8988T (cell line): ENCODE measurements at regions not wholly inside any gene's neighbourhood (a gene's known extent, or its start where the extent isn't known, plus 50 kb on each side); places are given as distances from the start of the nearest gene placed in this dataset.

ENCODE experiments used
- DNase-seq: peaks from one replicate; pipeline ENCODE4 v3.0.0; 2011

- no peak for DNase-seq
Measured at GRCh38 chr13:73695325-73695724, 438.9 kb downstream of the KLF12 start.

GRCh38 chr13:73693215-73693614 lies 441.0 kb downstream of the KLF12 start:
- DNase-seq, result no peak

GRCh38 chr13:73691891-73692290 lies 442.3 kb downstream of the KLF12 start:
- no peak for DNase-seq

GRCh38 chr13:73687929-73688328 lies 446.3 kb downstream of the KLF12 start:
- no peak for DNase-seq

GRCh38 chr13:73687087-73687486 lies 447.1 kb downstream of the KLF12 start:
- no peak for DNase-seq

GRCh38 chr13:73684750-73685149 lies 449.5 kb downstream of the KLF12 start:
- DNase-seq, result no peak

- DNase-seq, result no peak
Measured at GRCh38 chr13:73684286-73684685, 449.9 kb downstream of the KLF12 start.

GRCh38 chr13:73683746-73684145 lies 450.5 kb downstream of the KLF12 start:
- no peak for DNase-seq

GRCh38 chr13:73681779-73682178 lies 452.4 kb downstream of the KLF12 start:
- DNase-seq, result no peak

GRCh38 chr13:73681015-73681414 lies 453.2 kb downstream of the KLF12 start:
- DNase-seq, result no peak

- no peak for DNase-seq
Measured at GRCh38 chr13:73677048-73677601, 457.1 kb downstream of the KLF12 start.

GRCh38 chr13:73676550-73677047 lies 457.6 kb downstream of the KLF12 start:
- DNase-seq, result no peak

- DNase-seq, result no peak
Measured at GRCh38 chr13:73675821-73676220, 458.4 kb downstream of the KLF12 start.

- no peak for DNase-seq
Measured at GRCh38 chr13:73674570-73674969, 459.6 kb downstream of the KLF12 start.

- DNase-seq, result no peak
Measured at GRCh38 chr13:73673931-73674330, 460.3 kb downstream of the KLF12 start.

- DNase-seq, result no peak
Measured at GRCh38 chr13:73672492-73672891, 461.7 kb downstream of the KLF12 start.

- DNase-seq, result no peak
Measured at GRCh38 chr13:73671732-73672131, 462.5 kb downstream of the KLF12 start.

- DNase-seq, result no peak
Measured at GRCh38 chr13:73671011-73671410, 463.2 kb downstream of the KLF12 start.

- DNase-seq, result no peak
Measured at GRCh38 chr13:73667756-73668155, 466.4 kb downstream of the KLF12 start.

- DNase-seq, result no peak
Measured at GRCh38 chr13:73665261-73665660, 468.9 kb downstream of the KLF12 start.

- DNase-seq, result no peak
Measured at GRCh38 chr13:73664851-73665250, 469.4 kb downstream of the KLF12 start.

GRCh38 chr13:73662833-73663232 lies 471.4 kb downstream of the KLF12 start:
- no peak for DNase-seq

GRCh38 chr13:73661687-73662425 lies 472.3 kb downstream of the KLF12 start:
- no peak for DNase-seq

- DNase-seq, result no peak
Measured at GRCh38 chr13:73661066-73661465, 473.1 kb downstream of the KLF12 start.

- DNase-seq, result no peak
Measured at GRCh38 chr13:73658639-73659038, 475.6 kb downstream of the KLF12 start.
